Adrenal gland (tissue), 9 donors: ENCODE measurements at regions not wholly inside any gene's neighbourhood (a gene's known extent, or its start where the extent isn't known, plus 50 kb on each side); places are given as distances from the start of the nearest gene placed in this dataset.

Experiments
- DNase-seq, 7 donors: peaks; one replicate each; pipeline ENCODE4 v3.0.0-alpha.2; 2019 to 2020
- H3K27ac ChIP-seq, 5 donors: fragments of 200-600 bp; sonication (generic) in 4 of 5; 1 replicate in 3 of 5; 2 replicates in 2 of 5; pipeline versions ENCODE4 v1.5.1 to v1.8.0; 2016 to 2020; ENCODE audit warnings: mild to moderate bottlenecking in 1 of 5
- H3K27me3 ChIP-seq: fragments of 200-600 bp; 2 replicates; pipeline ENCODE4 v1.8.0; 2021
- H3K36me3 ChIP-seq, 2 donors: fragments of 200-600 bp; replicated peaks in 1 of 2; 1 replicate in 1 of 2; 2 replicates in 1 of 2; pipeline versions ENCODE4 v1.5.1 to v1.8.0; 2018 to 2022
- H3K4me1 ChIP-seq, 2 donors: fragments of 200-600 bp; replicated peaks in 1 of 2; 1 replicate in 1 of 2; 2 replicates in 1 of 2; pipeline versions ENCODE4 v1.5.1 to v1.8.0; 2018 to 2021
- H3K4me3 ChIP-seq, 4 donors: fragments of 200-600 bp; sonication (generic) in 3 of 4; one replicate each; pipeline ENCODE4 v1.5.1; 2016 to 2018
- H3K9me3 ChIP-seq, 3 donors: fragments of 200-600 bp; sonication (generic) in 1 of 3; replicated peaks in 1 of 3; 1 replicate in 2 of 3; 2 replicates in 1 of 3; pipeline versions ENCODE4 v1.5.1 to v1.8.0; 2016 to 2021
- POLR2A ChIP-seq, 2 donors: fragments of 450-650 bp; IDR thresholded peaks; one replicate each; pipeline ENCODE4 v1.6.1; 2017; ENCODE audit warnings: antibody characterized with exemption in 2 of 2, mild to moderate bottlenecking in 2 of 2, moderate library complexity in 1 of 2
- WGBS, 4 donors: extraction: QIAGEN DNeasy Blood & Tissue Kit in 2 of 4; methylation state at CpG; one replicate each; pipeline versions ENCODE4 v1.1.5 to v1.1.7; 2013 to 2017; 5-methylcytosine and 5-hydroxymethylcytosine counted together
- intact Hi-C, 2 donors: fragments of 100-400 bp; cut with DNase I; formaldehyde crosslinking; loops; one replicate each; pipeline versions ENCODE4 v1.14.1 to v1.15.0; 2022 to 2023
- TF ChIP-seq, protein P1 (sequence below), 6 experiments: fragments of 450-650 bp in 4 of 6; fragments of 200-600 bp in 2 of 6; sonication (generic) in 1 of 6; IDR thresholded peaks; 1 replicate in 5 of 6; 2 replicates in 1 of 6; pipeline versions ENCODE4 v1.5.1 to v1.8.0; 2016 to 2021; ENCODE audit warnings: antibody characterized with exemption in 6 of 6, mild to moderate bottlenecking in 2 of 6, moderate library complexity in 1 of 6
- donor health status: healthy with polysubstance abuse.
- donor health status: Bipolar disorder and iron deficiency.
- donor health status: DM: yes; HTN: yes; CAD: no.
- donor health status: DM: no; HTN: no; CAD: no.
- donor health status: DM: no; HTN: no; CAD: no.

DNA sequence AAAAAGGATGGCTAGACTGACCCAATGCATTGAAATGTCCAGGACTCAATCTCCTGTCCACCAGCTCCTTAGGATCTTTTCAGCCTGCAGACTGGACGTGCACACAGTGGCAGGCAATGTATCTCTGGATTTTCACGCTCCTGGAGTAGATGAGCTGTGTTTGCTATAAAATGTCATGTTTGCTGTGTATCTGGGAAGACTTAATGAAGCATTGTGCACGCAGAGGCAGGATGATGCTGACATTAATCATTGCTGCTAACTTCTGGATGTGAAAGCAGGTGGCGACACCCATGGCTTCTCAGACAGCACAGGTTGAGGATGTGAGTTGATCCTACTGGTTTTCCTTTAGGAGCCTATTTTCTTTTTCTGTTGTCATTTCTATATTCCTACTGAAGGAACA is 133.1 kb upstream of the PCSK2 start:
- Histone ChIP-seq H3K9me3 (no peaks in the 10 kb centered on the region), H3K27me3 (no peaks in the 10 kb centered on the region), H3K36me3 (no peaks in the 10 kb centered on the region), H3K4me1 (no peaks in the 10 kb centered on the region), H3K4me3 (no peak overlapping the region), H3K27ac (no peak overlapping the region)
- intact Hi-C loops: no loop called here
- 64 to 81% (median 68%) methylated on average over 4 of the region's 4 CpGs for WGBS, 4 donors
- TF ChIP-seq POLR2A (IDR thresholded peaks at IDR 0.05): no peak
- TF ChIP-seq, protein P1, sequence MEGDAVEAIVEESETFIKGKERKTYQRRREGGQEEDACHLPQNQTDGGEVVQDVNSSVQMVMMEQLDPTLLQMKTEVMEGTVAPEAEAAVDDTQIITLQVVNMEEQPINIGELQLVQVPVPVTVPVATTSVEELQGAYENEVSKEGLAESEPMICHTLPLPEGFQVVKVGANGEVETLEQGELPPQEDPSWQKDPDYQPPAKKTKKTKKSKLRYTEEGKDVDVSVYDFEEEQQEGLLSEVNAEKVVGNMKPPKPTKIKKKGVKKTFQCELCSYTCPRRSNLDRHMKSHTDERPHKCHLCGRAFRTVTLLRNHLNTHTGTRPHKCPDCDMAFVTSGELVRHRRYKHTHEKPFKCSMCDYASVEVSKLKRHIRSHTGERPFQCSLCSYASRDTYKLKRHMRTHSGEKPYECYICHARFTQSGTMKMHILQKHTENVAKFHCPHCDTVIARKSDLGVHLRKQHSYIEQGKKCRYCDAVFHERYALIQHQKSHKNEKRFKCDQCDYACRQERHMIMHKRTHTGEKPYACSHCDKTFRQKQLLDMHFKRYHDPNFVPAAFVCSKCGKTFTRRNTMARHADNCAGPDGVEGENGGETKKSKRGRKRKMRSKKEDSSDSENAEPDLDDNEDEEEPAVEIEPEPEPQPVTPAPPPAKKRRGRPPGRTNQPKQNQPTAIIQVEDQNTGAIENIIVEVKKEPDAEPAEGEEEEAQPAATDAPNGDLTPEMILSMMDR (IDR thresholded peaks at IDR 0.05): no peak
- no peak for DNase-seq

DNA sequence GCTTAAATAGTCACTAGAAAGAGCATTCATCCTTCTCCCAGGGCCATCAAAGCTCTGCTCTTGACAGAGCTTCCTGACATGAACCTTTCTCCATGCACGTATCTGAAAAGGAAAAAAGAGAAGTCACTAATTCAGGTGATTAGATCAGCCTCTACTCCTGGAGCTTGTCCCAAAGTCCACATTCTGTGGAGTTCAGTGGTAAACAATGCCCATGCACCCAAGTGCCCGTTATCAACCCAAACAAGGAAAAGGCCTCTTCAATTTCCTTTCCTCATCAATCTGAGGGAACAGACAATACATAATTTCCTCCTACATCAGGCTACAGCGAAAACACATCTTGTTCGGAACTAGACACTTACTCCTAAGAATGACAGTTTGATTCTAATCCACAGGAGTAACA is 129.2 kb upstream of the PCSK2 start:
- intact Hi-C loops: no loop called here
- 35 to 43% (median 39%) methylated on average over 4 of the region's 4 CpGs for WGBS, 4 donors

DNA sequence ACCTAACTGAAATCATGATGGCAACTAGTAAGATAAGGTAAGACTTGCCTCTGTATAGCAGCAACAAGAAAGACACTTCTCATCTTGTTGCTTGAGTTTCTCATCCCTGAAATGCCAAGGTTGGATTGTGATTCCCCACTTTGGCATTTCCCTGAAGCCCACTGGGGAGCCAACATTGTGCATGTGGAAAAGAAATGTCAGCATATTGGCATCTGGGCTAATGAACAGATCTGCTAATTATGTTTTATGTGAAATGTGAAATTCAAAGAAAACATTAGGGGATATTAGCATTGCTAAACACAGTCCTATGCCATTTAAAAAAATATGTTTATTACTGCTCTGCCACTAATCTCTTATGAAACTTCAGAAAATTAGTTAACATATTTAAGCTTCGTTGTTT is 126.3 kb upstream of the PCSK2 start:
- intact Hi-C loops: no loop called here
- H3K4me1 ChIP-seq: no peaks in the 10 kb centered on the region
- H3K27me3 ChIP-seq: no peaks in the 10 kb centered on the region
- no peaks in the 10 kb centered on the region for H3K9me3 ChIP-seq
- no peak overlapping the region for H3K4me3 ChIP-seq
- TF ChIP-seq, protein P1 (IDR thresholded peaks at IDR 0.05): no peak
- TF ChIP-seq POLR2A (IDR thresholded peaks at IDR 0.05): no peak
- H3K36me3 ChIP-seq: no peaks in the 10 kb centered on the region
- H3K27ac ChIP-seq: no peak overlapping the region
- DNase-seq: no peak
- WGBS, 4 donors: 68 to 92% (median 84%) methylated on average over 1 of the region's 1 CpG

More for the DNA sequence above, 129.2 kb upstream of the PCSK2 start:
- H3K9me3 ChIP-seq: no peaks in the 10 kb centered on the region
- no peak for TF ChIP-seq POLR2A (IDR thresholded peaks at IDR 0.05)
- TF ChIP-seq, protein P1 (IDR thresholded peaks at IDR 0.05): no peak
- no peaks in the 10 kb centered on the region for H3K36me3 ChIP-seq
- no peak overlapping the region for H3K4me3 ChIP-seq
- no peaks in the 10 kb centered on the region for H3K4me1 ChIP-seq
- DNase-seq: no peak
- H3K27ac ChIP-seq: no peak overlapping the region
- H3K27me3 ChIP-seq: no peaks in the 10 kb centered on the region

DNA sequence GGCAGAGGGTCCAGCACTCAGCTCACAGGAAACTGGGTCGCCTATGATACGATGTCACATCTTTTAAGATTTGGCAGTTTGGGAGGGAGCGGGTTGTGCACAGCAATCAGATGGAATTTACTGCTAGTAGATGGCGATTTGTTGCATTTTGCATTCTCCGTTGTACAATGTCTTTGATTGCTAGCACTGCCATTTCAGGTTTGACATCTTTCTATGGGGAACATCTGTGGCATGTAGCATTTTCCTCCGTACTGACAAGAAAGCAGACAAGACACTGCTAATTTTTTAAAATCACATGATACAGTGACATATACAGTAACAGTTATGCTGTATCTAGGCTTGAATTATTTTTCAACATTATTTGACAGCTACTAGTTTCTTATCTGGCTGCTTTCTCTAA is 119.7 kb upstream of the PCSK2 start:
- intact Hi-C loops: no loop called here
- no peak overlapping the region for H3K4me3 ChIP-seq
- no peak overlapping the region for H3K27ac ChIP-seq
- H3K27me3 ChIP-seq: no peaks in the 10 kb centered on the region
- TF ChIP-seq, protein P1 (IDR thresholded peaks at IDR 0.05): no peak
- no peak for TF ChIP-seq POLR2A (IDR thresholded peaks at IDR 0.05)
- 80 to 89% (median 88%) methylated on average over 6 of the region's 6 CpGs for WGBS, 4 donors
- no peak for DNase-seq
- H3K9me3 ChIP-seq: no peaks in the 10 kb centered on the region
- no peaks in the 10 kb centered on the region for H3K36me3 ChIP-seq
- no peaks in the 10 kb centered on the region for H3K4me1 ChIP-seq
